OCI-LY3 (cell line): ENCODE measurements at regions not wholly inside any gene's neighbourhood (a gene's known extent, or its start where the extent isn't known, plus 50 kb on each side); places are given as distances from the start of the nearest gene placed in this dataset.
"Not testable (repeated sequence)": the region's sequence is repeated elsewhere in the genome, so short reads cannot be mapped to it uniquely, and the experiment has no call there.

ENCODE experiments used
- H2AFZ ChIP-seq: fragments of 200-600, 300-600 bp; shearing (Covaris generic); 2 replicates; pipeline ENCODE4 v1.6.0; 2014; ENCODE audit warnings: antibody characterized with exemption, low read depth, low read length
- H3K27ac ChIP-seq: fragments of 200-600, 300-600 bp; sonication (generic); 2 replicates; pipeline ENCODE4 v1.5.1; 2014; ENCODE audit warnings: mild to moderate bottlenecking, low read length, moderate library complexity, mixed read lengths
- H3K27me3 ChIP-seq: fragments of 200-600, 300-600 bp; sonication (generic); 2 replicates; pipeline ENCODE4 v1.6.1; 2014; ENCODE audit warnings: low read depth, low read length, mixed read lengths
- H3K36me3 ChIP-seq: fragments of 200-600, 300-600 bp; sonication (generic); replicated peaks from 2 replicates; pipeline ENCODE3; 2014; ENCODE audit warnings: low read depth, low read length, mixed read lengths
- H3K4me1 ChIP-seq: fragments of 300-600, 200-600 bp; sonication (generic); 2 replicates; pipeline ENCODE4 v1.6.1; 2014; ENCODE audit warnings: low read length, mixed read lengths
- H3K4me2 ChIP-seq: fragments of 200-600, 300-600 bp; sonication (generic); 2 replicates; pipeline ENCODE4 v1.6.1; 2014; ENCODE audit warnings: low read length, mixed read lengths
- H3K4me3 ChIP-seq: fragments of 300-600, 200-600 bp; sonication (generic); 2 replicates; pipeline ENCODE4 v1.5.1; 2014; ENCODE audit warnings: antibody characterized with exemption, mild to moderate bottlenecking, low read length, moderate library complexity
- H3K79me2 ChIP-seq: fragments of 300-600, 200-600 bp; shearing (Covaris generic); 2 replicates; pipeline ENCODE4 v1.6.1; 2014; ENCODE audit warnings: mild to moderate bottlenecking, low read length, mixed read lengths
- H3K9ac ChIP-seq: fragments of 300-600, 200-600 bp; shearing (Covaris generic); 2 replicates; pipeline ENCODE4 v1.6.0; 2014; ENCODE audit warnings: mild to moderate bottlenecking, low read length, moderate library complexity
- H3K9me3 ChIP-seq: fragments of 200-600, 300-600 bp; shearing (Covaris generic); 2 replicates; pipeline ENCODE4 v1.6.1; 2014; ENCODE audit warnings: low read length, mixed read lengths; ENCODE audit not compliant: insufficient read depth
- H4K20me1 ChIP-seq: fragments of 200-600, 300-600 bp; sonication (generic); 2 replicates; pipeline ENCODE4 v1.6.1; 2016; ENCODE audit warnings: low read length, mixed read lengths; ENCODE audit not compliant: insufficient read depth
- CTCF ChIP-seq: fragments of 200-600, 300-600 bp; sonication (generic); IDR thresholded peaks from 2 replicates; pipeline ENCODE4 v1.5.1; 2014; ENCODE audit warnings: antibody characterized with exemption, low read length, low read depth
- EZH2phosphoT487 ChIP-seq: fragments of 200-600 bp; shearing (Covaris generic); IDR thresholded peaks from 2 replicates; pipeline ENCODE4 v1.6.1; 2018; ENCODE audit warnings: antibody characterized with exemption, mixed run types, low read depth

DNA sequence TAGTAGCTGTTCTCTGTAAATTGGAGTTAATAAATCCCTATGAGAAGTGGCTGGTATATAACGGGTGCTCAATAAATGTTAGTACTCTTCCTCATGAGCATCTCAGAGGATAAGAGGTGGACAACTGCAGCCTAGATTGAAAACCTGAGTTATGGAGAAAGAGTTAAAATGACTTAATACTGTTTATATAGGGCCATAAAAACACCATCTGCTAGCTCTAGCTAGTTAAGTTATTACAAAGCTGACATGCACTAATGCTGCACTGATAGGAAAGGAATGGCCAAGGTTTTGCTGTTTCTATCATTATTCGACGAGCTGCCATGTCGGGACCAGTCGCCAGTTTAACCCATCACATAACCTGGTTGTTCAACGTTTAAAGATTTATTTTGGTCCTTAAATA, 72.0 kb upstream of the SEL1L start:
- H3K9ac ChIP-seq: no peak overlapping the region
- no peaks in the 10 kb centered on the region for H3K36me3 ChIP-seq
- no peaks in the 10 kb centered on the region for H4K20me1 ChIP-seq
- H3K27ac ChIP-seq: no peak overlapping the region
- peaks cover 6% of the 10 kb centered on the region; the same call in 1 of the 2 replicates for H3K27me3 ChIP-seq
- no peaks in the 10 kb centered on the region for H3K9me3 ChIP-seq
- no peak for TF ChIP-seq CTCF
- no peak for TF ChIP-seq EZH2phosphoT487
- no peaks in the 10 kb centered on the region for H3K79me2 ChIP-seq
- no peak overlapping the region for H3K4me3 ChIP-seq
- H2AFZ ChIP-seq: no peak overlapping the region
- H3K4me1 ChIP-seq: no peaks in the 10 kb centered on the region
- H3K4me2 ChIP-seq: no peak overlapping the region

GRCh38 chr14:81613341-81614045, 79.8 kb upstream of the SEL1L start:
- H3K27ac ChIP-seq: no peak overlapping the region
- H3K4me2 ChIP-seq: no peak overlapping the region
- no peaks in the 10 kb centered on the region for H3K27me3 ChIP-seq
- no peaks in the 10 kb centered on the region for H3K36me3 ChIP-seq
- no peaks in the 10 kb centered on the region for H3K79me2 ChIP-seq
- H3K9ac ChIP-seq: no peak overlapping the region
- H2AFZ ChIP-seq: no peak overlapping the region
- H3K4me3 ChIP-seq: no peak overlapping the region
- no peaks in the 10 kb centered on the region for H3K9me3 ChIP-seq
- no peaks in the 10 kb centered on the region for H4K20me1 ChIP-seq
- TF ChIP-seq EZH2phosphoT487 (no peak), CTCF (no peak)
- no peaks in the 10 kb centered on the region for H3K4me1 ChIP-seq

- H3K4me2 ChIP-seq, H3K4me3 ChIP-seq, H3K9me3 ChIP-seq, H3K9ac ChIP-seq, H3K79me2 ChIP-seq, H4K20me1 ChIP-seq, H3K4me1 ChIP-seq, H3K36me3 ChIP-seq, H3K27ac ChIP-seq, H3K27me3 ChIP-seq, H2AFZ ChIP-seq: not testable (repeated sequence)
Observed at GRCh38 chr14:81614302-81614701, 80.6 kb upstream of the SEL1L start.

DNA sequence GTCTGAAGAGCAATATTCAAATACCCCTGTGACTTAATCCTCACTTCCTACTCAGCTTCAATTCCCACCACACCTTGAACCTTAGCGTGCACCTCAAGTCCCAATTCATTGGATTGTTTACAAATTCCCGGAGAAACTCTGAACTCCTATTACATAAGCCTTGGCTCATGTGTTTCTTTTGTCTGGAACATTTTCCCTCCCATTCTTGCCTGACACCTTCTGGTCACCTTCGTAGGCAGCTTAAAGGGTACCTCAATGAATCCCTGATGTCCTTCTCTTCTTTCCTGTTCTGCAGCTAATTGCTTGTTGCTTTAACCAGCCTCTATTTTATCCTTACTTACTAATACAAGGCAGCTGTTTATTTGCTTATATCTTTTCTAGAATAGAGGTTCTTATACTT, 85.0 kb upstream of the SEL1L start:
- Histone ChIP-seq H3K27me3 (no peaks in the 10 kb centered on the region), H3K4me2 (no peak overlapping the region), H3K9me3 (no peaks in the 10 kb centered on the region), H3K4me3 (no peak overlapping the region), H3K9ac (no peak overlapping the region), H3K36me3 (no peaks in the 10 kb centered on the region), H4K20me1 (no peaks in the 10 kb centered on the region), H3K27ac (no peak overlapping the region), H2AFZ (no peak overlapping the region), H3K4me1 (no peaks in the 10 kb centered on the region), H3K79me2 (no peaks in the 10 kb centered on the region)
- no peak for TF ChIP-seq CTCF
- TF ChIP-seq EZH2phosphoT487: no peak
